BE2C (cell line): ENCODE measurements at regions not wholly inside any gene's neighbourhood (a gene's known extent, or its start where the extent isn't known, plus 50 kb on each side); places are given as distances from the start of the nearest gene placed in this dataset.

Experiments
- DNase-seq: peaks from one replicate; pipeline ENCODE4 v3.0.0-alpha.2; 2020
- H3K27me3 ChIP-seq: fragments of 250-450 bp; sonication (Bioruptor Pico); 2 replicates; pipeline ENCODE4 v1.5.1; 2020; ENCODE audit warnings: mild to moderate bottlenecking
- H3K36me3 ChIP-seq: fragments of 250-450 bp; sonication (Bioruptor Pico); 2 replicates; pipeline ENCODE4 v1.5.1; 2020; ENCODE audit warnings: mild to moderate bottlenecking
- H3K4me1 ChIP-seq: fragments of 250-450 bp; sonication (Bioruptor Pico); 2 replicates; pipeline ENCODE4 v1.5.1; 2020
- H3K4me3 ChIP-seq: 2 replicates; pipeline ENCODE4 v1.5.1; 2011; ENCODE audit warnings: low read depth, low read length
- H3K9me3 ChIP-seq: fragments of 250-450 bp; sonication (Bioruptor Pico); 2 replicates; pipeline ENCODE4 v1.5.1; 2020
- TF ChIP-seq, protein P1 (sequence below): IDR thresholded peaks from 2 replicates; pipeline ENCODE4 v1.5.1; 2012; ENCODE audit warnings: mild to moderate bottlenecking, low read depth, low read length

DNA sequence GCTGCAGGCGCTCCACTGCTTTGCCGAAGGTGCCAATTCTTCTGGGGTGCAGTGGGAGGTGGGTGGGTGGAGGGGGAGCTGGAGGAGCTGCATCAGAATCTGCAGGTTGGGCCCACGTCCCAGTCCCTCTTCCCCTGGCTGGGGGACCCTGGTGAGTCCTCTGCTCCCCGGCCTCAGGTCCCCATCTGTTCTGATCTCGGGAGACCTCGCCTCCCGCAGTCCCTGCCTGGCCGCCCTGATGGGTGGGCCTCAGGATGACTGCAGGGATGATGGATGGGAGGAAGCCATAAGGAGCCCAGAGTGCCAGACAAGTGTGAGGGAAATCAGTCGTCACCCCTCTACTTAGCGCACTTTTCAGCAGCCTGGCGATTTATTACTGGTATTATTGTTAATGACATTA, 89.3 kb upstream of the PCBD1 start:
- Histone ChIP-seq H3K4me1 (peaks cover 7% of the 10 kb centered on the region), H3K36me3 (no peaks in the 10 kb centered on the region), H3K4me3 (no peak overlapping the region), H3K9me3 (no peaks in the 10 kb centered on the region; the same call in 1 of the 2 replicates), H3K27me3 (no peaks in the 10 kb centered on the region)
- TF ChIP-seq, protein P1, sequence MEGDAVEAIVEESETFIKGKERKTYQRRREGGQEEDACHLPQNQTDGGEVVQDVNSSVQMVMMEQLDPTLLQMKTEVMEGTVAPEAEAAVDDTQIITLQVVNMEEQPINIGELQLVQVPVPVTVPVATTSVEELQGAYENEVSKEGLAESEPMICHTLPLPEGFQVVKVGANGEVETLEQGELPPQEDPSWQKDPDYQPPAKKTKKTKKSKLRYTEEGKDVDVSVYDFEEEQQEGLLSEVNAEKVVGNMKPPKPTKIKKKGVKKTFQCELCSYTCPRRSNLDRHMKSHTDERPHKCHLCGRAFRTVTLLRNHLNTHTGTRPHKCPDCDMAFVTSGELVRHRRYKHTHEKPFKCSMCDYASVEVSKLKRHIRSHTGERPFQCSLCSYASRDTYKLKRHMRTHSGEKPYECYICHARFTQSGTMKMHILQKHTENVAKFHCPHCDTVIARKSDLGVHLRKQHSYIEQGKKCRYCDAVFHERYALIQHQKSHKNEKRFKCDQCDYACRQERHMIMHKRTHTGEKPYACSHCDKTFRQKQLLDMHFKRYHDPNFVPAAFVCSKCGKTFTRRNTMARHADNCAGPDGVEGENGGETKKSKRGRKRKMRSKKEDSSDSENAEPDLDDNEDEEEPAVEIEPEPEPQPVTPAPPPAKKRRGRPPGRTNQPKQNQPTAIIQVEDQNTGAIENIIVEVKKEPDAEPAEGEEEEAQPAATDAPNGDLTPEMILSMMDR = no peak
- DNase-seq = no peak

DNA sequence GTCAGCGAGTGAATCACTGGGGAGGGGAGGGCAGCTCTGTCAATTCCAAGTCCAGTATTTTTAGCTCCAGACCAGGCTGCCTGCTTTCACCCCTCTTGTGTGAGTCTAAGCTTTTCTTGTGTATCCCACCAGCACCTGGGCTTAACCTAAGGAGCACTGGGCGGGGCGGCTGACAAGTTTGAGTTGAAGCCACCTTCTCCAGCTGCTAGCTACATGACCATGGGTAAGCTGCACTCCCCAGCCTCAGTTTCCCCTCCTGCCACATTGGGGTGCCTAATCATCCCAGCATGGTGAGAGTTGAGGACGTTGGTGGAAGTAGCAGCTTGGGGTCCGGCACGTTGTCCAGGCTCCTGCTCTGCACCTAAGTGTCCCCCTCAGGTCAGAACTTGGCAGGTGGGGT, 89.8 kb upstream of the PCBD1 start:
- TF ChIP-seq, protein P1 = no peak
- Histone ChIP-seq H3K9me3 (no peaks in the 10 kb centered on the region; the same call in 1 of the 2 replicates), H3K27me3 (no peaks in the 10 kb centered on the region)

DNA sequence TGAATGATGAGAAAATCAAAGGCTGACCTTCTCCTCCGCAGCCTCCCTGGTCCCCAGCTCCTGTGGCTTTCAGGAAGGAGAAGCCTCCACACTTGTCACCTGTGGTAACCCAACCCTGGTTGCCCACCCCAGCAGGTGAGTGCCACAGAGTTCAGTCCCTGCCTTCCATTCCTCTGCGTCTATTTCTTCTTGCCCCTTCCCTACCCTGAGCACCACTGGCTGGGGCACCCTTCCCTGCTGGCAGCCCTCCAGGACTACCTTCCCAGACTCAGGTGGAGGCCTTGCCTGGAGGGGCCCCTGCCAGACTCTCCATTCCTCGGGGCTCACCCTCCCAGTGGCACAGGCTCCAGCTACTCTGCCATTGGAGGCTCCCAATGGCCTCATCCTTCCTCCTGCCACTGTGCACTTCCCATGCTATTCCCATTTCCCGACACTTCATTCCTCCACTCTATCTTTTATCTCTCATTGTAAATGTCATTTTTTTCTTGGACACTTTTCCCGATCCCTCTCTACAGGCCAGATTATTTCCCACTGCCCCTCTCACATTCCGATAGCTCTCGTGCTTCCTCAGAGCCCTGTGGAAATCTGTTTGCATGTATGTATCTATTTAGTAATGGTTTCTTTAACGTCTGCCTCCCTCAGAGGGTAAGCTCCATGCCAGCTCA, 90.6 kb upstream of the PCBD1 start:
- no peaks in the 10 kb centered on the region for H3K36me3 ChIP-seq
- no peaks in the 10 kb centered on the region for H3K27me3 ChIP-seq
- H3K4me3 ChIP-seq = no peak overlapping the region
- H3K4me1 ChIP-seq = peaks cover 7% of the 10 kb centered on the region
- no peak for DNase-seq
- TF ChIP-seq, protein P1 = no peak
- no peaks in the 10 kb centered on the region; the same call in 1 of the 2 replicates for H3K9me3 ChIP-seq

More for the DNA sequence above, 89.8 kb upstream of the PCBD1 start:
- Histone ChIP-seq H3K36me3 (no peaks in the 10 kb centered on the region), H3K4me3 (no peak overlapping the region), H3K4me1 (peaks cover 7% of the 10 kb centered on the region)
- DNase-seq = no peak

DNA sequence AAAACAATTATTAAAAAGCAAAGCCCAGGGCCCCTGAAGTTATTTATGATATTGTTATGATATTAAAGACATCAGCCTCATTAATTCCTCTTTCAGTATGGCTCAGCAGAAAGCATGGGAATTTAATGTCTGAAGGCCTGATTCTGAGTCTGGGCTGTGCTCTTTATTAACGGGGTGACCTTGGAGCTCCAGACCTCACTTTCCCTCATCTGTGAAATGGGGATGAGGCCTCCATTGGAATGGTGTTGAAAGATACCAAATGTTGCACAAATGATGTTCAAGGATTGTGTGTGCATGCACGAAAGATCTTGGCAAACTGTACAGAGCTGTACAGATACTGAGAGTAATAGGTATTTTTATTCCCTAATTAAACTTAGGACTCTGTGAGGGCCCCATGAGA, 92.3 kb upstream of the PCBD1 start:
- no peaks in the 10 kb centered on the region for H3K27me3 ChIP-seq
- TF ChIP-seq, protein P1 = no peak
- H3K36me3 ChIP-seq = no peaks in the 10 kb centered on the region
- DNase-seq = no peak
- H3K9me3 ChIP-seq = no peaks in the 10 kb centered on the region; the same call in 1 of the 2 replicates
- H3K4me3 ChIP-seq = no peak overlapping the region
- H3K4me1 ChIP-seq = no peaks in the 10 kb centered on the region

DNA sequence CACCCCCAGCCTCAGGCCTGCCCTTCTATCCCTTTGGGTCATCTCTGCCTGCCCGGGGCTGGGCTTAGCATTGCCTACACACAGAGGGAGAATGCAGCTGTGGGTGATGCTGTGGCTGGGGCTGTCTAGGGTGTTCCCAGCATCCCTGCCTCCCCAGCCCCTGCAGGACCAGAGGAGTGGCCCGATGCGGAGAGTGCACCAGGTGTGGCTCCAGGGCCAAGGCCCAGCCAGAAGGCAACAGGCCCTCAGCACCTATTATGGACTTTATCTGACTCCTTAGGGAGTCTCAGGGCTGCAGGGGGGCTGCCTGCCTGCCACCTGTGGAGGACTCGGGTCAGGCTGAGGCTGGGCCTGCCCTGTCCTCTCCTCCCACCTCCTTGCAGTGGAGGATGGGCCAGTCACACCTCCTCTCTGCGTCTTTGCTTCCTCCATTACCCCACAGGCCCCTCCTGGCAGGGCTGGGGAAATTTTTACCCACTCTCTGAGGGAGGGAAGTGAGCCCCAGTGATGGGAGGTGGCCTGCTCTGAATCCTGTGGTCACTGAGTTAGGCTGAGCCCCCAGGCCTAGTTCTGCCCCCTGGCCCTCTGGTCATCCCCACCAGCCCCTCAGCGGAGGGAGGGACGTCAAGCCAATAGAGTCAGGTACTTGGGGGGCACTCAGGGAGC, 92.9 kb upstream of the PCBD1 start:
- Histone ChIP-seq H3K4me3 (no peak overlapping the region), H3K9me3 (no peaks in the 10 kb centered on the region; the same call in 1 of the 2 replicates), H3K36me3 (no peaks in the 10 kb centered on the region), H3K4me1 (no peaks in the 10 kb centered on the region), H3K27me3 (no peaks in the 10 kb centered on the region)
- TF ChIP-seq, protein P1 = no peak
- no peak for DNase-seq

DNA sequence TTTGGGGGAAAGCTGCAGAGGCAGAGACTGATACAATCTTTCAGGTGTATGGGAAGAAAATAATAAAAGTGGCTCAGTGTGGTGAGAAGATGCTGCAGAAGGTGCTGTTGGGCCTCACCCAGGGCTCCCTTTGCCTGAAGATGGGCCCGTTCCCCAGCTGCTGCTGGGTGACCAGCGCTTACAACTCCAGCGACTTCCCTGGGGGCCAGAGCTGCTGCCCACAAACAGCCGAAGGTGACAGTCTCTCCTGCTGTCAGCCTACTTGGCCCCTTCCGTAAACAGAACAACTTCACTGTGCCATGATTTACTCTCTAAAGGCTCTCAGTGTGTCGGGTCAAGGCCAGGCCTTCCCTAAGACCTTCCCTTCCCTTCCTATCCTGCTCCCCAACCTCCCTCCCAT, 93.6 kb upstream of the PCBD1 start:
- TF ChIP-seq, protein P1 = no peak
- Histone ChIP-seq H3K36me3 (no peaks in the 10 kb centered on the region), H3K4me1 (no peaks in the 10 kb centered on the region), H3K9me3 (no peaks in the 10 kb centered on the region), H3K27me3 (no peaks in the 10 kb centered on the region), H3K4me3 (no peak overlapping the region)
- DNase-seq = no peak
